ENCODE measurements at regions not wholly inside any gene's neighbourhood (a gene's known extent, or its start where the extent isn't known, plus 50 kb on each side); places are given as distances from the start of the nearest gene placed in this dataset.
"Not testable (repeated sequence)": the region's sequence is repeated elsewhere in the genome, so short reads cannot be mapped to it uniquely, and the experiment has no call there.

GRCh38 chr6:40882323-40882997 is 156.6 kb downstream of the UNC5CL start:
- no peak for DNase-seq (ENCODE audit: low read depth, low spot score)

DNA sequence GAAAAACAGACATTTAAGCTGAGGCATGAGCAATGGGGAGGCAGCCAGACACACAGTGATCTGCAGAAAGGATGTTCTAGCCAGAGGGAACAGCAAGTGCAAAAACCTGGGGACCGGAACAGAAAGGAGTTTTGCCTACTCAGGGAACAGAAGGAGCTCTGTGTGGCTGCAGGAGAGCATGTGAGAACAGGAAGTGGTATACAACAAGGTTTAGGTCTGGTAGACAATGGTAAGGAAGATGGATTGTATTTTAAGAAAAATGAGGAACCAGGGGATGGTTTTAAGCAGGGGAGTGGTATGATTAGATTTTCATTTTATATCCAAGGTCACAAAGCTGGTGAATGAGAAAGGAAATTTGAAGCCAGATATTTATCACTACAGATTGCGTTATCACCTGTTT is 157.5 kb downstream of the UNC5CL start:
- TF ChIP-seq FOXP2 (optimal IDR thresholded peaks at IDR 0.05; ENCODE audit: control extremely low read depth, extremely low read length, insufficient read depth) (no peak), POLR2AphosphoS5 (IDR thresholded peaks at IDR 0.05; ENCODE audit: borderline replicate concordance, low read depth, low read length) (no peak), EZH2 (IDR thresholded peaks at IDR 0.05) (no peak)

More at GRCh38 chr6:40882323-40882997, 156.6 kb downstream of the UNC5CL start:
- no peak overlapping the region for H3K4me3 ChIP-seq
- H3K27ac ChIP-seq = no peak overlapping the region
- H3K36me3 ChIP-seq (ENCODE audit: insufficient read depth, low read length) = no peaks in the 10 kb centered on the region
- H3K9ac ChIP-seq (ENCODE audit: insufficient read length) = no peak overlapping the region
- H3K9me3 ChIP-seq (ENCODE audit: low read depth, low read length) = no peaks in the 10 kb centered on the region
- TF ChIP-seq FOXP2 (optimal IDR thresholded peaks at IDR 0.05; ENCODE audit: control extremely low read depth, extremely low read length, insufficient read depth) (no peak), POLR2AphosphoS5 (IDR thresholded peaks at IDR 0.05; ENCODE audit: borderline replicate concordance, low read depth, low read length) (no peak), EZH2 (IDR thresholded peaks at IDR 0.05) (no peak)

DNA sequence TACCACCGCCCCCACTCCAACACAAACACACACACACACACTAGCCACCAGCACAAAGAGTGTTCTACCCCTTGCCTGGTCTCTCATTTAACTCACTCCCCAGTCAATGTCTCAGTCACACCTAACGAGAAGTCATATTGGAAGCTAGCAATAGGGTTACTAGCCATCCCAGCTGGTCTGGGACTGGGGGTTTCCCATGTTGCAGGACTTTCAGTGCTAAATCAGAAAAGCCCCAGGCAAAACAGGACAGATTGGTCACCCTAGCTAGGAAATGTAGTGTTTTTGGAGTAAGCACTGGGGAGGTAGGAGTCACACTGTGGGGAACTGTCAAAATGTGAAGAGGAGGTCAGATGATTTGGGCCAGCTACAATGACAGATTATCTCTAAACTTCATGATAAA is 158.1 kb downstream of the UNC5CL start:
- DNase-seq (ENCODE audit: low read depth, low spot score) = no peak
- TF ChIP-seq FOXP2 (optimal IDR thresholded peaks at IDR 0.05; ENCODE audit: control extremely low read depth, extremely low read length, insufficient read depth) (no peak), POLR2AphosphoS5 (IDR thresholded peaks at IDR 0.05; ENCODE audit: borderline replicate concordance, low read depth, low read length) (no peak), EZH2 (IDR thresholded peaks at IDR 0.05) (no peak)
- Histone ChIP-seq H3K9ac (ENCODE audit: insufficient read length) (no peak overlapping the region), H3K27ac (no peak overlapping the region), H3K36me3 (ENCODE audit: insufficient read depth, low read length) (no peaks in the 10 kb centered on the region), H3K4me3 (no peak overlapping the region), H3K9me3 (ENCODE audit: low read depth, low read length) (no peaks in the 10 kb centered on the region)

More for the DNA sequence above, 157.5 kb downstream of the UNC5CL start:
- H3K4me3 ChIP-seq = no peak overlapping the region
- DNase-seq (ENCODE audit: low read depth, low spot score) = no peak
- H3K36me3 ChIP-seq (ENCODE audit: insufficient read depth, low read length) = no peaks in the 10 kb centered on the region
- H3K9me3 ChIP-seq (ENCODE audit: low read depth, low read length) = no peaks in the 10 kb centered on the region
- no peak overlapping the region for H3K9ac ChIP-seq (ENCODE audit: insufficient read length)
- no peak overlapping the region for H3K27ac ChIP-seq

- no peak for TF ChIP-seq EZH2 (IDR thresholded peaks at IDR 0.05)
- TF ChIP-seq FOXP2 (optimal IDR thresholded peaks at IDR 0.05; ENCODE audit: control extremely low read depth, extremely low read length, insufficient read depth) = no peak
- no peak for TF ChIP-seq POLR2AphosphoS5 (IDR thresholded peaks at IDR 0.05; ENCODE audit: borderline replicate concordance, low read depth, low read length)
- H3K9ac ChIP-seq (ENCODE audit: insufficient read length) = no peak overlapping the region
- H3K36me3 ChIP-seq (ENCODE audit: insufficient read depth, low read length) = no peaks in the 10 kb centered on the region
- no peak for DNase-seq (ENCODE audit: low read depth, low spot score)
- no peaks in the 10 kb centered on the region for H3K9me3 ChIP-seq (ENCODE audit: low read depth, low read length)
- no peak overlapping the region for H3K27ac ChIP-seq
- H3K4me3 ChIP-seq = no peak overlapping the region
These were observed 159.9 kb downstream of the UNC5CL start for GRCh38 chr6:40879169-40879568.

DNA sequence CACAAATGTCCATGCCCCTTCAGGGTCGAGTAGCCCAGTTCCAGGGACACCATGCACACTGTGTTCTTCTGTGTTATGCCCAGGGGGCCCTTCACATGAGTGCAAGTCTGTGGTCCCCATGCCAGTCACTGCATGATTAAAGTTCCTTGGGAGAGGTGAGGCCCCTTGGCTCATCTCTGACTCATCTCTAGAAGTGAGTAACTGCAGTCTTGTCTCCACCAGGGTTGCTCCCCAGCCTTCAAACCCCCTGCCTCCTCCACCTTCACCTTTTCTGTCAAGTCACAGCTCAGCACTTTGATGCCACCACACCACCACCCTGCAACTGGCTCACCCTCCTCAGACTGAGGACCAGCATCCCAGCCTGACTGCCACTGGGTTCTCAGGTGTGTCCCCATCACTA is 161.7 kb downstream of the UNC5CL start:
- Histone ChIP-seq H3K36me3 (ENCODE audit: insufficient read depth, low read length) (no peaks in the 10 kb centered on the region), H3K9me3 (ENCODE audit: low read depth, low read length) (no peaks in the 10 kb centered on the region), H3K9ac (ENCODE audit: insufficient read length) (no peak overlapping the region), H3K27ac (no peak overlapping the region), H3K4me3 (no peak overlapping the region)
- no peak for DNase-seq (ENCODE audit: low read depth, low spot score)
- TF ChIP-seq EZH2 (IDR thresholded peaks at IDR 0.05) = no peak
- TF ChIP-seq POLR2AphosphoS5 (IDR thresholded peaks at IDR 0.05; ENCODE audit: borderline replicate concordance, low read depth, low read length) = no peak
- no peak for TF ChIP-seq FOXP2 (optimal IDR thresholded peaks at IDR 0.05; ENCODE audit: control extremely low read depth, extremely low read length, insufficient read depth)

- Histone ChIP-seq H3K36me3 (ENCODE audit: insufficient read depth, low read length) (no peaks in the 10 kb centered on the region), H3K9ac (ENCODE audit: insufficient read length) (no peak overlapping the region), H3K4me3 (no peak overlapping the region), H3K9me3 (ENCODE audit: low read depth, low read length) (no peaks in the 10 kb centered on the region), H3K27ac (no peak overlapping the region)
- TF ChIP-seq POLR2AphosphoS5 (IDR thresholded peaks at IDR 0.05; ENCODE audit: borderline replicate concordance, low read depth, low read length) (no peak), EZH2 (IDR thresholded peaks at IDR 0.05) (no peak), FOXP2 (optimal IDR thresholded peaks at IDR 0.05; ENCODE audit: control extremely low read depth, extremely low read length, insufficient read depth) (no peak)
- no peak for DNase-seq (ENCODE audit: low read depth, low spot score)
These were observed 162.7 kb downstream of the UNC5CL start for GRCh38 chr6:40876336-40876735.

DNA sequence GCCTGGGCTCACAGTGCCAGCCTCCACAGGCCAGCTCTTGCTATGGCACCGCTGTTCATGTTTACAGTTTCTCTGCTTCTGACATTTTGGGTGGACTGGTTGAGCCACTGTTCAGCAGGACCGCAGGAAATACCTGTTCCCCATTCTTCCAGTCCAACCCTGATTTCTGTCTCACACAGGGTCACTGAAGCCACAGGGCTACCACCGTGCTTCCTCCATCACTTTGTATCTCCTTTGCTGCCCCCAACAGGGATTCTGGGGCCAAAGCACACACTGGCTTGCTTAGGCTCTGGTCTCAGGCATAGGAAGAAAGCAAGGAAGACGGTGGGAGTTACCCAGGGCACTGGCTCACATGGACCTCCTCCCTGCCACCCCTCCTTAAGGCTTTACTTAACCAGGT is 164.5 kb downstream of the UNC5CL start:
- Histone ChIP-seq H3K9me3 (ENCODE audit: low read depth, low read length) (no peaks in the 10 kb centered on the region), H3K4me3 (no peak overlapping the region), H3K27ac (no peak overlapping the region), H3K9ac (ENCODE audit: insufficient read length) (no peak overlapping the region), H3K36me3 (ENCODE audit: insufficient read depth, low read length) (no peaks in the 10 kb centered on the region)
- TF ChIP-seq POLR2AphosphoS5 (IDR thresholded peaks at IDR 0.05; ENCODE audit: borderline replicate concordance, low read depth, low read length) = no peak
- TF ChIP-seq EZH2 (IDR thresholded peaks at IDR 0.05) = no peak
- no peak for TF ChIP-seq FOXP2 (optimal IDR thresholded peaks at IDR 0.05; ENCODE audit: control extremely low read depth, extremely low read length, insufficient read depth)
- DNase-seq (ENCODE audit: low read depth, low spot score) = no peak

DNA sequence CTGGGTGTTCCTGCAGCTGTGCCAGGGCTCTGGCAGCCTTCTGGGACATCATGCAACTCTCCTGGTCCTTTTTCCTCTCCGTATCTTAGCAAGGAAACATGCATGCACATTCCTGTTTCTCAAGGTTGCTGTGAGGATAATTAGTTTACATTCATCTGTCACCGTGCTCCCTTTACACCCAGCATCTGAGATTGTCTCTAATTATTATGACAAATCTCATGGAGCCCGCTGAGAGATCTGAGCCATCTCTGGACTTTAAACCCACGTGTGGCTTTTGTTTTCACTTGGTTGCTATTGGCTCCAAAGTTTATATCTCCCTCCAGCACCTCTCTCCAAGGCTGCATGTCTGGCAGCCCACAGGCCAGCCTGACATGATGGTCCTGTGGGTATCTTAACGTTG is 167.6 kb downstream of the UNC5CL start:
- Histone ChIP-seq H3K27ac (no peak overlapping the region), H3K9me3 (ENCODE audit: low read depth, low read length) (no peaks in the 10 kb centered on the region), H3K9ac (ENCODE audit: insufficient read length) (no peak overlapping the region), H3K36me3 (ENCODE audit: insufficient read depth, low read length) (no peaks in the 10 kb centered on the region), H3K4me3 (no peak overlapping the region)
- no peak for DNase-seq (ENCODE audit: low read depth, low spot score)
- TF ChIP-seq EZH2 (IDR thresholded peaks at IDR 0.05) (no peak), POLR2AphosphoS5 (IDR thresholded peaks at IDR 0.05; ENCODE audit: borderline replicate concordance, low read depth, low read length) (no peak), FOXP2 (optimal IDR thresholded peaks at IDR 0.05; ENCODE audit: control extremely low read depth, extremely low read length, insufficient read depth) (no peak)

GRCh38 chr6:40868089-40868865 is 170.7 kb downstream of the UNC5CL start:
- not testable (repeated sequence) for H3K9me3 ChIP-seq (ENCODE audit: low read depth, low read length); H3K4me3 ChIP-seq; DNase-seq (ENCODE audit: low read depth, low spot score); H3K36me3 ChIP-seq (ENCODE audit: insufficient read depth, low read length); H3K9ac ChIP-seq (ENCODE audit: insufficient read length); H3K27ac ChIP-seq

GRCh38 chr6:40867527-40867926 is 171.5 kb downstream of the UNC5CL start:
- not testable (repeated sequence) for H3K4me3 ChIP-seq

DNA sequence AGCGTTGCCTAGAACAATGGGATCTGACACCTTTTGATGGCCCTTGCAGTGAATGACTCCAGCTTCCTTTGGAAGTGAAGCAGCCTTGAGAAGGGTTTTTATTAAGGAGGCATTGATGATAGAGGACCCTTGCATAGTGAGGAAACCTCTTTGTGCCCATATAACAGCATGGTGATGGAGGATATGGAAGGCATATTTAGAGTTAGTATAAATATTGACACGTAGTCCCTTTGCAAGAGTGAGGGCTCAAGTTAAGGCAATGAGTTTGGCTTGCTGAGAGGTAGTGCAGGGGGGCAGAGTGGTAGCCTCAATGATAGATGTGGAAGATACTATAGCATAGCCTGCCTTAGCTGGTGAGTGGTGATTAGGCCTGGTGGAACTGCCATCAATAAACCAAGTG is 173.8 kb downstream of the UNC5CL start:
- not testable (repeated sequence) for H3K9me3 ChIP-seq (ENCODE audit: low read depth, low read length); H3K9ac ChIP-seq (ENCODE audit: insufficient read length); H3K27ac ChIP-seq; H3K36me3 ChIP-seq (ENCODE audit: insufficient read depth, low read length); DNase-seq (ENCODE audit: low read depth, low spot score); H3K4me3 ChIP-seq

More at GRCh38 chr6:40867527-40867926, 171.5 kb downstream of the UNC5CL start:
- not testable (repeated sequence) for DNase-seq (ENCODE audit: low read depth, low spot score); H3K9ac ChIP-seq (ENCODE audit: insufficient read length); H3K36me3 ChIP-seq (ENCODE audit: insufficient read depth, low read length); H3K9me3 ChIP-seq (ENCODE audit: low read depth, low read length); H3K27ac ChIP-seq

All from SK-N-MC (cell line).